A673 (cell line): ENCODE measurements at regions not wholly inside any gene's neighbourhood (a gene's known extent, or its start where the extent isn't known, plus 50 kb on each side); places are given as distances from the start of the nearest gene placed in this dataset.

Experiments used
- BruUV-seq: library from RNA; stranded (reverse); fragments of 400-500 nt; replicated peaks from 2 replicates; lab custom pipeline; 2021; lab: Mats Ljungman, UMichigan
- CTCF ChIA-PET: fragments of 300-600 bp; sonication (Branson Sonifier 250); formaldehyde crosslinking; loops from one replicate; lab custom pipeline; 2022; ENCODE audit warnings: antibody characterized with exemption; lab: Charles Lee
- POLR2A ChIA-PET: fragments of 300-600 bp; sonication (Branson Sonifier 250); formaldehyde crosslinking; loops from one replicate; lab custom pipeline; 2022; ENCODE audit warnings: antibody characterized with exemption; ENCODE audit not compliant: low non-redundant PET; lab: Charles Lee
- DNase-seq: peaks from one replicate; pipeline ENCODE4 v3.0.0-alpha.2; 2015; ENCODE audit warnings: low spot score
- H3K27ac ChIP-seq: fragments of 200-600 bp; sonication (generic); 2 replicates; pipeline ENCODE4 v1.5.1; 2016; ENCODE audit warnings: mixed run types, low read depth, mild to moderate bottlenecking, mixed read lengths, antibody characterized with exemption, low read length; ENCODE audit not compliant: poor library complexity, severe bottlenecking
- H3K27me3 ChIP-seq: fragments of 200-600 bp; sonication (generic); replicated peaks from 2 replicates; pipeline ENCODE4 v1.6.1; 2017; ENCODE audit warnings: mixed run types, low read depth, mild to moderate bottlenecking, mixed read lengths, antibody characterized with exemption, low read length; ENCODE audit not compliant: insufficient read depth, poor library complexity
- H3K36me3 ChIP-seq: fragments of 200-600 bp; sonication (generic); 2 replicates; pipeline ENCODE4 v1.6.1; 2016; ENCODE audit warnings: mixed run types, mild to moderate bottlenecking, mixed read lengths, antibody characterized with exemption, low read length; ENCODE audit not compliant: insufficient read depth, poor library complexity, severe bottlenecking
- H3K4me1 ChIP-seq: fragments of 200-600 bp; sonication (generic); 2 replicates; pipeline ENCODE4 v1.6.1; 2017; ENCODE audit warnings: mixed run types, mild to moderate bottlenecking, mixed read lengths, antibody characterized with exemption, low read length; ENCODE audit not compliant: insufficient read depth, poor library complexity, severe bottlenecking
- H3K4me3 ChIP-seq: fragments of 200-600 bp; sonication (generic); 2 replicates; pipeline ENCODE4 v1.5.1; 2016; ENCODE audit warnings: low read depth, mixed run types, mild to moderate bottlenecking, mixed read lengths, low read length; ENCODE audit not compliant: poor library complexity, severe bottlenecking
- H3K9me3 ChIP-seq: fragments of 200-600 bp; sonication (generic); 2 replicates; pipeline ENCODE4 v1.6.1; 2016; ENCODE audit warnings: mixed run types, low read depth, mild to moderate bottlenecking, mixed read lengths, antibody characterized with exemption, low read length; ENCODE audit not compliant: poor library complexity, severe bottlenecking
- CTCF ChIP-seq: fragments of 300-800, 200-600 bp; sonication (generic); conservative IDR thresholded peaks from 2 replicates; pipeline ENCODE4 v1.5.1; 2017; ENCODE audit warnings: low read depth, mild to moderate bottlenecking, antibody characterized with exemption, low read length, moderate library complexity, mixed read lengths
- EZH2 ChIP-seq: fragments of 200-600 bp; sonication (generic); IDR thresholded peaks from 2 replicates; pipeline ENCODE4 v1.6.1; 2017; ENCODE audit warnings: borderline replicate concordance, low read depth, mild to moderate bottlenecking, mixed read lengths, antibody characterized with exemption, low read length; ENCODE audit not compliant: poor library complexity, severe bottlenecking
- intact Hi-C: fragments of 100-400 bp; cut with micrococcal nuclease; formaldehyde crosslinking; loops from one replicate; pipeline ENCODE4 v1.10.0; 2022; ENCODE audit not compliant: unreplicated experiment

GRCh38 chr3:55369141-55369847, 117.8 kb downstream of the WNT5A start:
- no peak for TF ChIP-seq EZH2
- no peaks in the 10 kb centered on the region for H3K36me3 ChIP-seq
- CTCF ChIA-PET, result no interaction called here
- intact Hi-C loops, result no loop called here
- no peaks in the 10 kb centered on the region for H3K4me1 ChIP-seq
- H3K27ac ChIP-seq, result no peak overlapping the region
- no peak for DNase-seq
- no peaks in the 10 kb centered on the region for H3K27me3 ChIP-seq
- H3K4me3 ChIP-seq, result no peak overlapping the region
- no peaks in the 10 kb centered on the region for H3K9me3 ChIP-seq
- no TSS peak for BruUV-seq
- POLR2A ChIA-PET, result no interaction called here

- no TSS peak for BruUV-seq
- intact Hi-C loops, result no loop called here
- no peak for DNase-seq
- no peak overlapping the region for H3K4me3 ChIP-seq
- H3K27ac ChIP-seq, result no peak overlapping the region
- H3K4me1 ChIP-seq, result no peaks in the 10 kb centered on the region
- H3K9me3 ChIP-seq, result no peaks in the 10 kb centered on the region
- ChIA-PET CTCF (no interaction called here), POLR2A (no interaction called here)
- H3K36me3 ChIP-seq, result no peaks in the 10 kb centered on the region
- no peaks in the 10 kb centered on the region for H3K27me3 ChIP-seq
- no peak for TF ChIP-seq EZH2
- no peak for TF ChIP-seq CTCF
Measured at GRCh38 chr3:55368366-55368765, 118.7 kb downstream of the WNT5A start.

GRCh38 chr3:55367384-55367783, 119.7 kb downstream of the WNT5A start:
- DNase-seq, result no peak
- ChIA-PET POLR2A (no interaction called here), CTCF (no interaction called here)
- Histone ChIP-seq H3K27me3 (no peaks in the 10 kb centered on the region), H3K9me3 (no peaks in the 10 kb centered on the region), H3K4me1 (no peaks in the 10 kb centered on the region), H3K36me3 (no peaks in the 10 kb centered on the region), H3K27ac (no peak overlapping the region), H3K4me3 (no peak overlapping the region)
- intact Hi-C loops, result no loop called here
- BruUV-seq, result no TSS peak
- TF ChIP-seq EZH2, result no peak
- no peak for TF ChIP-seq CTCF

- CTCF ChIA-PET, result no interaction called here
- intact Hi-C loops, result no loop called here
- TF ChIP-seq EZH2, result no peak
- TF ChIP-seq CTCF, result no peak
Measured at GRCh38 chr3:55364421-55364820, 122.7 kb downstream of the WNT5A start.

More at GRCh38 chr3:55364421-55364820, 122.7 kb downstream of the WNT5A start:
- POLR2A ChIA-PET, result no interaction called here
- no peak for DNase-seq
- Histone ChIP-seq H3K4me1 (no peaks in the 10 kb centered on the region), H3K4me3 (no peak overlapping the region), H3K27me3 (no peaks in the 10 kb centered on the region), H3K9me3 (no peaks in the 10 kb centered on the region), H3K36me3 (no peaks in the 10 kb centered on the region), H3K27ac (no peak overlapping the region)
- no TSS peak for BruUV-seq
